ENCODE measurements at regions not wholly inside any gene's neighbourhood (a gene's known extent, or its start where the extent isn't known, plus 50 kb on each side); places are given as distances from the start of the nearest gene placed in this dataset.

- Histone ChIP-seq H3K27me3 (replicated peaks; ENCODE audit: insufficient read depth) (no peaks in the 10 kb centered on the region), H3K4me3 (no peak overlapping the region), H3K4me1 (ENCODE audit: control insufficient read depth in 1 of 2, low read depth in 2 of 2) (no peaks in the 10 kb centered on the region), H3K27ac (no peak overlapping the region), H3K9me3 (no peaks in the 10 kb centered on the region), H3K36me3 (no peaks in the 10 kb centered on the region)
- DNase-seq (ENCODE audit: low spot score) (no peak), ATAC-seq (ENCODE audit: insufficient number of reproducible peaks, low FRiP score, low read depth) (no peak)
- TF ChIP-seq, protein P1, sequence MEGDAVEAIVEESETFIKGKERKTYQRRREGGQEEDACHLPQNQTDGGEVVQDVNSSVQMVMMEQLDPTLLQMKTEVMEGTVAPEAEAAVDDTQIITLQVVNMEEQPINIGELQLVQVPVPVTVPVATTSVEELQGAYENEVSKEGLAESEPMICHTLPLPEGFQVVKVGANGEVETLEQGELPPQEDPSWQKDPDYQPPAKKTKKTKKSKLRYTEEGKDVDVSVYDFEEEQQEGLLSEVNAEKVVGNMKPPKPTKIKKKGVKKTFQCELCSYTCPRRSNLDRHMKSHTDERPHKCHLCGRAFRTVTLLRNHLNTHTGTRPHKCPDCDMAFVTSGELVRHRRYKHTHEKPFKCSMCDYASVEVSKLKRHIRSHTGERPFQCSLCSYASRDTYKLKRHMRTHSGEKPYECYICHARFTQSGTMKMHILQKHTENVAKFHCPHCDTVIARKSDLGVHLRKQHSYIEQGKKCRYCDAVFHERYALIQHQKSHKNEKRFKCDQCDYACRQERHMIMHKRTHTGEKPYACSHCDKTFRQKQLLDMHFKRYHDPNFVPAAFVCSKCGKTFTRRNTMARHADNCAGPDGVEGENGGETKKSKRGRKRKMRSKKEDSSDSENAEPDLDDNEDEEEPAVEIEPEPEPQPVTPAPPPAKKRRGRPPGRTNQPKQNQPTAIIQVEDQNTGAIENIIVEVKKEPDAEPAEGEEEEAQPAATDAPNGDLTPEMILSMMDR (IDR thresholded peaks at IDR 0.05) = no peak
Measured at GRCh38 chr14:26128931-26129671, 468.7 kb downstream of the NOVA1 start.

DNA sequence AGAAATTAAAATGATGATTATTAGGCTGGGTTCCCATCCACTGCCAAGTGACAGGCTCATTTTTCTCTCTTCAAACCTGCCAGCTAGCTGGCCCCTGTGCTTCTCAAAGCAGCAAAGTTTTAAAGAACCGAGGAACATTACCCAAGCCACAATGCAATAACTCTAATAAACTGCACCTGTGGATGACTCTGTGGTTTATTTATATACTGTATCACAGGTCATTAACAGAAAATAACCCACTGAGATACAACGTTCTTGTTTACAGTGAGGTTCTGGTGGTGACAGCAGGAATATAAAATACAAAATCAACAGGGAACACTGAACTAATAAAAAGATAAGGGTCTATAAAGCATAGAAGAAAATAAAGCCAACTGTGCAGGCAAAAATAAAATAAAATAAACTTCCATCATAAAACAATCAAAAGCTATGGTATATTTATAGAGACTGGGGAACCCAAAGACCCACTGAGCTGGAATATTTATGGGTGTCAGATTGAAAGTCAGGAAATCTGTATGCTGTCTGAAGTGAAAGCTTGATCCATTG lies 472.9 kb downstream of the NOVA1 start:
- ATAC-seq (ENCODE audit: insufficient number of reproducible peaks, low FRiP score, low read depth) (no peak), DNase-seq (ENCODE audit: low spot score) (no peak)
- no peaks in the 10 kb centered on the region for H3K36me3 ChIP-seq
- H3K27ac ChIP-seq = no peak overlapping the region
- H3K9me3 ChIP-seq = no peaks in the 10 kb centered on the region
- no peaks in the 10 kb centered on the region for H3K27me3 ChIP-seq (replicated peaks; ENCODE audit: insufficient read depth)
- no peak overlapping the region for H3K4me3 ChIP-seq
- TF ChIP-seq, protein P1 (IDR thresholded peaks at IDR 0.05) = no peak
- H3K4me1 ChIP-seq (ENCODE audit: control insufficient read depth in 1 of 2, low read depth in 2 of 2) = no peaks in the 10 kb centered on the region

- H3K4me1 ChIP-seq (ENCODE audit: control insufficient read depth in 1 of 2, low read depth in 2 of 2) = no peaks in the 10 kb centered on the region
- TF ChIP-seq, protein P1 (IDR thresholded peaks at IDR 0.05) = no peak
- no peak overlapping the region for H3K4me3 ChIP-seq
- H3K36me3 ChIP-seq = no peaks in the 10 kb centered on the region
- no peaks in the 10 kb centered on the region for H3K27me3 ChIP-seq (replicated peaks; ENCODE audit: insufficient read depth)
- DNase-seq (ENCODE audit: low spot score) (no peak), ATAC-seq (ENCODE audit: insufficient number of reproducible peaks, low FRiP score, low read depth) (no peak)
- H3K27ac ChIP-seq = no peak overlapping the region
- H3K9me3 ChIP-seq = no peaks in the 10 kb centered on the region
Measured at GRCh38 chr14:26123459-26123858, 474.4 kb downstream of the NOVA1 start.

DNA sequence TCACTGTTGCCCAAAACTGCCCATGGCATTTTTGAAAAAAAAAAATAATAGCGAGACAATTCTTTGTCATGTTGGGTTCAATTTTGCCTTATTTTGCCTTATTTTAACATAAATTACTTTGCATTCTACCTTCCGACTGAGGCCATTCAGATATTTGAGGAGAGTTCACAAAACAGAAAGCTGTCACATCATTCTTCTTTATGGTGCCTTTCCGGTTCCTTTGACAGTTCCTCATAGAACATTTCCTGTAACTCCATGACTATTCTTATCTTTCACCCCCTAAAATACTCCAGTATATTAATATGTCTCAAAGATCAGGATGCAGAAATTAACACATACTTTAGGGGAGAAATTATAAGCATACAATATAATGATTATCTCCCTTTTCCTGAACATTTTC lies 476.7 kb downstream of the NOVA1 start:
- Histone ChIP-seq H3K4me1 (ENCODE audit: control insufficient read depth in 1 of 2, low read depth in 2 of 2) (no peaks in the 10 kb centered on the region), H3K9me3 (no peaks in the 10 kb centered on the region), H3K27me3 (replicated peaks; ENCODE audit: insufficient read depth) (no peaks in the 10 kb centered on the region), H3K36me3 (no peaks in the 10 kb centered on the region), H3K27ac (no peak overlapping the region), H3K4me3 (no peak overlapping the region)
- TF ChIP-seq, protein P1 (IDR thresholded peaks at IDR 0.05) = no peak
- ATAC-seq (ENCODE audit: insufficient number of reproducible peaks, low FRiP score, low read depth) (no peak), DNase-seq (ENCODE audit: low spot score) (no peak)

GRCh38 chr14:26113911-26114640 lies 483.8 kb downstream of the NOVA1 start:
- H3K9me3 ChIP-seq = no peaks in the 10 kb centered on the region
- no peaks in the 10 kb centered on the region for H3K36me3 ChIP-seq
- H3K27me3 ChIP-seq (replicated peaks; ENCODE audit: insufficient read depth) = no peaks in the 10 kb centered on the region
- TF ChIP-seq, protein P1 (IDR thresholded peaks at IDR 0.05) = no peak
- no peak for DNase-seq (ENCODE audit: low spot score)
- no peak overlapping the region for H3K4me3 ChIP-seq
- no peak for ATAC-seq (ENCODE audit: insufficient number of reproducible peaks, low FRiP score, low read depth)
- no peaks in the 10 kb centered on the region for H3K4me1 ChIP-seq (ENCODE audit: control insufficient read depth in 1 of 2, low read depth in 2 of 2)
- H3K27ac ChIP-seq = no peak overlapping the region
